Neural progenitor cell (in vitro differentiated cells): ENCODE measurements at regions not wholly inside any gene's neighbourhood (a gene's known extent, or its start where the extent isn't known, plus 50 kb on each side); places are given as distances from the start of the nearest gene placed in this dataset.

ENCODE experiments used
- DNase-seq: peaks from one replicate; pipeline ENCODE4 v3.0.0-alpha.2; 2016; ENCODE audit warnings: low spot score
- H2AFZ ChIP-seq: fragments of 200-600 bp; sonication (generic); replicated peaks from 2 replicates; pipeline ENCODE4 v1.6.1; 2016; ENCODE audit warnings: antibody characterized with exemption
- H3F3A ChIP-seq: fragments of 200-600 bp; sonication (generic); 2 replicates; pipeline ENCODE4 v1.6.1; 2016; ENCODE audit warnings: antibody characterized with exemption, low read depth
- H3K27ac ChIP-seq: fragments of 200-600 bp; sonication (generic); 2 replicates; pipeline ENCODE4 v1.5.1; 2016; ENCODE audit warnings: mild to moderate bottlenecking
- H3K27me3 ChIP-seq: fragments of 200-600 bp; sonication (generic); 2 replicates; pipeline ENCODE4 v1.6.1; 2016; ENCODE audit warnings: mild to moderate bottlenecking, moderate library complexity
- H3K36me3 ChIP-seq: fragments of 200-600 bp; sonication (generic); 2 replicates; pipeline ENCODE4 v1.5.1; 2016
- H3K4me1 ChIP-seq: fragments of 200-600 bp; sonication (generic); 2 replicates; pipeline ENCODE4 v1.6.1; 2016; ENCODE audit warnings: mixed run types
- H3K4me2 ChIP-seq: fragments of 200-600 bp; sonication (generic); 2 replicates; pipeline ENCODE4 v1.6.1; 2016
- H3K4me3 ChIP-seq: fragments of 200-600 bp; sonication (generic); 2 replicates; pipeline ENCODE4 v1.5.1; 2016
- H3K79me2 ChIP-seq: fragments of 200-600 bp; sonication (generic); 2 replicates; pipeline ENCODE4 v1.6.1; 2016; ENCODE audit warnings: low read depth
- H3K9ac ChIP-seq: fragments of 200-600 bp; sonication (generic); 2 replicates; pipeline ENCODE4 v1.6.1; 2016
- H3K9me3 ChIP-seq: fragments of 200-600 bp; sonication (generic); 2 replicates; pipeline ENCODE4 v1.5.1; 2016; ENCODE audit warnings: low read depth
- H4K20me1 ChIP-seq: fragments of 200-600 bp; sonication (generic); 2 replicates; pipeline ENCODE4 v1.6.1; 2016; ENCODE audit warnings: low read depth
- H3K27ac Mint-ChIP-seq: 3 replicates; pipeline ENCODE4 v1.8.0; 2021; ENCODE audit warnings: mixed read lengths
- H3K27me3 Mint-ChIP-seq: 2 replicates; pipeline ENCODE4 v1.8.0; 2022; ENCODE audit warnings: low read depth, mild to moderate bottlenecking, inconsistent platforms, moderate library complexity, mixed read lengths; ENCODE audit not compliant: insufficient read depth
- H3K36me3 Mint-ChIP-seq: 3 replicates; pipeline ENCODE4 v1.8.0; 2021; ENCODE audit warnings: mixed read lengths
- H3K4me1 Mint-ChIP-seq: 3 replicates; pipeline ENCODE4 v1.8.0; 2021; ENCODE audit warnings: mixed read lengths
- H3K4me3 Mint-ChIP-seq: 3 replicates; pipeline ENCODE4 v1.8.0; 2021; ENCODE audit warnings: mild to moderate bottlenecking, moderate library complexity, mixed read lengths
- H3K9me3 Mint-ChIP-seq: 3 replicates; pipeline ENCODE4 v1.8.0; 2020; ENCODE audit warnings: mixed read lengths
- EZH2 ChIP-seq: fragments of 200-600 bp; sonication (generic); IDR thresholded peaks from 2 replicates; pipeline ENCODE4 v1.6.1; 2017; ENCODE audit warnings: antibody characterized with exemption, mild to moderate bottlenecking, moderate library complexity
- EZH2phosphoT487 ChIP-seq: fragments of 200-600 bp; sonication (generic); IDR thresholded peaks from 2 replicates; pipeline ENCODE4 v1.6.1; 2017; ENCODE audit warnings: antibody characterized with exemption
- TF ChIP-seq, protein P1 (sequence below): fragments of 200-600 bp; sonication (generic); IDR thresholded peaks from 2 replicates; pipeline ENCODE4 v1.5.1; 2017; ENCODE audit warnings: antibody characterized with exemption, mild to moderate bottlenecking

DNA sequence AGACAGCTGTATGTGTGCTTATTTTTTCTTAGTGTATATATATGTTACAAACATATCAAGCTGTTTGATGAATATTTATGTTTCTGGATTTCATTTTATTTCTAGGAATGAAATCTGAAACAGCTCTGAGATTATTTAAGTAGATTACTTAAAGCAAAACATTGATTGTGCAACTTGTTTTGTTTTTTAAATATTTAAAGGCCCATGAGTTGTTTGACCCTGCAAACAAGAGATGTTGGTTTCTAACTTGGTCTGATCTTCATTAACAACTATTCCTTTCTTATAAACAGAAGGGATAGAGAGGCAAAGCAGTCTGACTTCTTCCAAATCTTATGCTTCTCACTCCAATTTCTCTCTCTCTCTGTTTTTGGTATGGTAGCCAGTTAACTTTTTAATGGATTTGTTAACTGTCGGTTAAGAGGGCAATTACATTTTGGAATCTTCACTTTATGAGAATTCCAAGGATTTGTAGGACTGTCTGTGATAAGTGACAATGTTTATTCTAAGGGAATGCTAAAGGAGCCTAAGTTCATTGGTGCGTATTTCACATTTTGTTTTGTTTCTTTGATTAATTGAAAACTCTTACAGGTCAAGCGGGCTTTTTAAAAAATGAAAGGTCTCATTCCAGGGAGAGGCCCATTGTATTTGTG, 102.6 kb upstream of the HMGA2 start:
- DNase-seq = no peak
- Histone ChIP-seq H3K79me2 (no peaks in the 10 kb centered on the region), H3K27ac (no peak overlapping the region), H2AFZ (no peak overlapping the region), H3K9me3 (no peaks in the 10 kb centered on the region), H4K20me1 (no peaks in the 10 kb centered on the region), H3K4me1 (peaks cover 16% of the 10 kb centered on the region), H3K27me3 (no peaks in the 10 kb centered on the region), H3F3A (no peaks in the 10 kb centered on the region), H3K4me2 (no peak overlapping the region), H3K4me3 (no peak overlapping the region), H3K36me3 (no peaks in the 10 kb centered on the region), H3K9ac (no peak overlapping the region)
- H3K27ac Mint-ChIP-seq = peak overlapping the region; percentile 80
- peaks cover 8% of the 10 kb centered on the region for H3K27me3 Mint-ChIP-seq
- H3K4me3 Mint-ChIP-seq = no peak overlapping the region
- peaks cover 10% of the 10 kb centered on the region for H3K9me3 Mint-ChIP-seq
- H3K36me3 Mint-ChIP-seq = peaks cover 2% of the 10 kb centered on the region
- no peak for TF ChIP-seq EZH2
- TF ChIP-seq, protein P1, sequence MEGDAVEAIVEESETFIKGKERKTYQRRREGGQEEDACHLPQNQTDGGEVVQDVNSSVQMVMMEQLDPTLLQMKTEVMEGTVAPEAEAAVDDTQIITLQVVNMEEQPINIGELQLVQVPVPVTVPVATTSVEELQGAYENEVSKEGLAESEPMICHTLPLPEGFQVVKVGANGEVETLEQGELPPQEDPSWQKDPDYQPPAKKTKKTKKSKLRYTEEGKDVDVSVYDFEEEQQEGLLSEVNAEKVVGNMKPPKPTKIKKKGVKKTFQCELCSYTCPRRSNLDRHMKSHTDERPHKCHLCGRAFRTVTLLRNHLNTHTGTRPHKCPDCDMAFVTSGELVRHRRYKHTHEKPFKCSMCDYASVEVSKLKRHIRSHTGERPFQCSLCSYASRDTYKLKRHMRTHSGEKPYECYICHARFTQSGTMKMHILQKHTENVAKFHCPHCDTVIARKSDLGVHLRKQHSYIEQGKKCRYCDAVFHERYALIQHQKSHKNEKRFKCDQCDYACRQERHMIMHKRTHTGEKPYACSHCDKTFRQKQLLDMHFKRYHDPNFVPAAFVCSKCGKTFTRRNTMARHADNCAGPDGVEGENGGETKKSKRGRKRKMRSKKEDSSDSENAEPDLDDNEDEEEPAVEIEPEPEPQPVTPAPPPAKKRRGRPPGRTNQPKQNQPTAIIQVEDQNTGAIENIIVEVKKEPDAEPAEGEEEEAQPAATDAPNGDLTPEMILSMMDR = no peak
- no peak for TF ChIP-seq EZH2phosphoT487
- H3K4me1 Mint-ChIP-seq = peaks cover 26% of the 10 kb centered on the region

DNA sequence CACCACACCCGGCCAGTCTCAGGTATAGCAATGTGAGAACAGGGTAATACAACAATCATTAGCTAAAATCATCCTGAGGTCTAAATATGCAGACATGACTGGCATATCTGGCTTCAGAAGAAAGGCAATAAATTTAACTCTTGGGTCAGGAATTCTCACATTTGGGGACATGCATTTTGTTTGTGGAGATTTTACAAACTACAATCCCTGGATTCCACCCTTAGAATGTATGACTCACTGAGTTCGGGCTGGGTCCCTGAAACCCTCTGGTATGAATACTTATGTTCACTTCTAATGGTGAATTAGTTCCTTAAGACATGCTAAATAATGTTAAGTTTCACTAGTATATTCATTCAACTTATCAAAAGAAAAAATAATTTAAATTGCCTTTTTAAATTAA, 98.9 kb upstream of the HMGA2 start:
- Mint-ChIP-seq H3K27ac (no peak overlapping the region), H3K9me3 (peaks cover 8% of the 10 kb centered on the region), H3K4me3 (no peak overlapping the region), H3K27me3 (peaks cover 15% of the 10 kb centered on the region), H3K36me3 (peaks cover 2% of the 10 kb centered on the region), H3K4me1 (peaks cover 29% of the 10 kb centered on the region)
- Histone ChIP-seq H3K4me2 (no peak overlapping the region), H3K27ac (no peak overlapping the region), H3K27me3 (peaks cover 32% of the 10 kb centered on the region), H3K79me2 (no peaks in the 10 kb centered on the region), H2AFZ (no peak overlapping the region), H4K20me1 (no peaks in the 10 kb centered on the region), H3K9ac (no peak overlapping the region), H3K4me3 (no peak overlapping the region), H3F3A (peaks cover 7% of the 10 kb centered on the region), H3K4me1 (peaks cover 25% of the 10 kb centered on the region), H3K9me3 (no peaks in the 10 kb centered on the region), H3K36me3 (no peaks in the 10 kb centered on the region)
- DNase-seq = no peak
- TF ChIP-seq EZH2 = no peak
- TF ChIP-seq EZH2phosphoT487 = no peak
- TF ChIP-seq, protein P1 = no peak

DNA sequence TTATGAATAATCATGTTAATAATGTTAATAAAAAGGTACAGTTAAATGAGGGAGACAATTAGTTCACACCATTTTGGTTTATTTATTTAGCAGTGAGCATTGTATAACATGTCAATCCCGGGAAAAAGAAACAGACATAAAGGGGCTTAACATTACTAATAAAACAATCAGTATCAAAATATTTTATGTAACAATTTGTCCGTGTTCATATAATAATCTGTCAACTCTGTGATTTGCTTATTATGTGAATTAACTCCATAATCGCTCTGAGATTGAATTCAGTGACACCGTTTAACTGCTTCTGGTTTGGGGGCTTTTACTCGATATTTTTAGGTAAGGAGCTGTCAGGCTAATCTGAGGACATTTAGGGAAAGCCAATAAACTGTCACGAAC, 95.8 kb upstream of the HMGA2 start:
- Histone ChIP-seq H3K27ac (no peak overlapping the region), H3K9me3 (no peaks in the 10 kb centered on the region), H3K27me3 (peaks cover 45% of the 10 kb centered on the region), H2AFZ (peak overlapping the region; percentile 74), H3K4me3 (peak overlapping the region; percentile 59), H3K79me2 (no peaks in the 10 kb centered on the region), H3F3A (peaks cover 7% of the 10 kb centered on the region), H3K9ac (no peak overlapping the region), H3K36me3 (no peaks in the 10 kb centered on the region), H3K4me2 (peak overlapping the region; percentile 89), H3K4me1 (peaks cover 9% of the 10 kb centered on the region), H4K20me1 (no peaks in the 10 kb centered on the region)
- peak overlapping the region; percentile 86 for H3K4me3 Mint-ChIP-seq
- H3K27me3 Mint-ChIP-seq = peaks cover 14% of the 10 kb centered on the region
- no peaks in the 10 kb centered on the region for H3K36me3 Mint-ChIP-seq
- TF ChIP-seq EZH2 (no peak), EZH2phosphoT487 (peak; percentile 2)
- TF ChIP-seq, protein P1 = no peak
- peaks cover 12% of the 10 kb centered on the region for H3K4me1 Mint-ChIP-seq
- DNase-seq = no peak
- peaks cover 6% of the 10 kb centered on the region for H3K9me3 Mint-ChIP-seq
- H3K27ac Mint-ChIP-seq = no peak overlapping the region
